Gastroesophageal sphincter (tissue), 4 donors: ENCODE measurements at regions not wholly inside any gene's neighbourhood (a gene's known extent, or its start where the extent isn't known, plus 50 kb on each side); places are given as distances from the start of the nearest gene placed in this dataset.

ENCODE experiments used
- ATAC-seq: fragments of 150-250 bp; one replicate; pipeline ENCODE4 v1.9.1; 2016; ENCODE audit warnings: mild to moderate bottlenecking, moderate library complexity
- H3K27ac ChIP-seq, 4 donors: fragments of 200-600 bp; sonication (generic) in 3 of 4; 1 replicate in 3 of 4; 2 replicates in 1 of 4; pipeline ENCODE4 v1.5.1; 2016 to 2019
- H3K27me3 ChIP-seq: fragments of 200-600 bp; sonication (generic); one replicate; pipeline ENCODE4 v1.5.1; 2019
- H3K36me3 ChIP-seq, 2 donors: fragments of 200-600 bp; sonication (generic); one replicate each; pipeline ENCODE4 v1.5.1; 2019; ENCODE audit warnings: control low read depth in 1 of 2
- H3K4me1 ChIP-seq, 3 donors: fragments of 200-600 bp; sonication (generic); 1 replicate in 2 of 3; 2 replicates in 1 of 3; pipeline ENCODE4 v1.5.1; 2016 to 2019; ENCODE audit warnings: control low read depth in 2 of 3
- H3K4me3 ChIP-seq, 2 donors: fragments of 200-600 bp; sonication (generic); one replicate each; pipeline ENCODE4 v1.5.1; 2019; ENCODE audit warnings: mild to moderate bottlenecking in 1 of 2, moderate library complexity in 1 of 2
- H3K9me3 ChIP-seq, 3 donors: fragments of 200-600 bp; sonication (generic); one replicate each; pipeline ENCODE4 v1.5.1; 2017 to 2019; ENCODE audit warnings: control low read depth in 2 of 3
- EP300 ChIP-seq: sonication (generic); formaldehyde crosslinking; IDR thresholded peaks from one replicate; pipeline ENCODE4 v1.6.1; 2017; ENCODE audit warnings: antibody characterized with exemption, mild to moderate bottlenecking
- POLR2A ChIP-seq, 2 donors: fragments of 450-650 bp; IDR thresholded peaks; one replicate each; pipeline ENCODE4 v1.6.1; 2017; ENCODE audit warnings: antibody characterized with exemption in 2 of 2, mild to moderate bottlenecking in 2 of 2, moderate library complexity in 1 of 2
- POLR2AphosphoS5 ChIP-seq: sonication (generic); formaldehyde crosslinking; IDR thresholded peaks from one replicate; pipeline ENCODE4 v1.6.1; 2017; ENCODE audit warnings: antibody characterized with exemption
- WGBS, 2 donors: methylation state at CpG; one replicate each; pipeline ENCODE4 v1.1.5; 2018; ENCODE audit warnings: low coverage in 1 of 2; 5-methylcytosine and 5-hydroxymethylcytosine counted together
- TF ChIP-seq, protein P1 (sequence below), 4 experiments: fragments of 200-600 bp in 2 of 4; fragments of 450-650 bp in 2 of 4; sonication (generic) in 1 of 4; IDR thresholded peaks; one replicate each; pipeline ENCODE4 v1.5.1; 2017 to 2019; ENCODE audit warnings: antibody characterized with exemption in 4 of 4, mild to moderate bottlenecking in 2 of 4, moderate library complexity in 2 of 4

GRCh38 chr9:16171911-16172310, 619.1 kb downstream of the CCDC171 start:
- no peak for ATAC-seq
- H3K27ac ChIP-seq = no peak overlapping the region

DNA sequence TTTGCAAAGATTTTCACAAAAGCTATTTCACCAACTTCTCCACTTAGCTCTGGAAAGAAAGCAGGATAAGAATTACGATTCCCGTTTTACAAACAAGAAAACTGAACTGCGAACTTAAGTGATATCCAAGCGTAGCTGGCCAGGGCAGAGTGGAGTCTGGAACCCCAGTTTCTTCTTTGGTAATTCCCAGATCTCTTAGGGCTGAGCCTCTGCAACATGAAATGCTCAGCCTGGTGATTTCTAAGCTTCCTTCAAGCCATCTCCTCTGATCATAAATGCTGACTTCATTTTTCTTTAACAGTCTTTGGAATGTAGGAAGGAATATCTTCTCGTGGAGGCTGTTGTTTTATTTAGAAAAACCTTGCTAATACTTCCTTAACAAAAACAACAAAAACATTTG, 620.0 kb downstream of the CCDC171 start:
- WGBS, 2 donors = 73 to 84% methylated on average over 5 of the region's 5 CpGs

More at GRCh38 chr9:16171911-16172310, 619.1 kb downstream of the CCDC171 start:
- H3K4me1 ChIP-seq = no peaks in the 10 kb centered on the region
- H3K9me3 ChIP-seq = no peaks in the 10 kb centered on the region
- no peak overlapping the region for H3K4me3 ChIP-seq
- no peaks in the 10 kb centered on the region for H3K36me3 ChIP-seq
- no peaks in the 10 kb centered on the region for H3K27me3 ChIP-seq
- WGBS, 2 donors = 71 to 73% methylated on average over 3 of the region's 6 CpGs
- no peak for TF ChIP-seq EP300
- TF ChIP-seq POLR2A (IDR thresholded peaks at IDR 0.05) = no peak
- TF ChIP-seq, protein P1, sequence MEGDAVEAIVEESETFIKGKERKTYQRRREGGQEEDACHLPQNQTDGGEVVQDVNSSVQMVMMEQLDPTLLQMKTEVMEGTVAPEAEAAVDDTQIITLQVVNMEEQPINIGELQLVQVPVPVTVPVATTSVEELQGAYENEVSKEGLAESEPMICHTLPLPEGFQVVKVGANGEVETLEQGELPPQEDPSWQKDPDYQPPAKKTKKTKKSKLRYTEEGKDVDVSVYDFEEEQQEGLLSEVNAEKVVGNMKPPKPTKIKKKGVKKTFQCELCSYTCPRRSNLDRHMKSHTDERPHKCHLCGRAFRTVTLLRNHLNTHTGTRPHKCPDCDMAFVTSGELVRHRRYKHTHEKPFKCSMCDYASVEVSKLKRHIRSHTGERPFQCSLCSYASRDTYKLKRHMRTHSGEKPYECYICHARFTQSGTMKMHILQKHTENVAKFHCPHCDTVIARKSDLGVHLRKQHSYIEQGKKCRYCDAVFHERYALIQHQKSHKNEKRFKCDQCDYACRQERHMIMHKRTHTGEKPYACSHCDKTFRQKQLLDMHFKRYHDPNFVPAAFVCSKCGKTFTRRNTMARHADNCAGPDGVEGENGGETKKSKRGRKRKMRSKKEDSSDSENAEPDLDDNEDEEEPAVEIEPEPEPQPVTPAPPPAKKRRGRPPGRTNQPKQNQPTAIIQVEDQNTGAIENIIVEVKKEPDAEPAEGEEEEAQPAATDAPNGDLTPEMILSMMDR (IDR thresholded peaks at IDR 0.05) = no peak
- no peak for TF ChIP-seq POLR2AphosphoS5

GRCh38 chr9:16174915-16175314, 622.1 kb downstream of the CCDC171 start:
- ATAC-seq = no peak
- no peak overlapping the region for H3K4me3 ChIP-seq
- H3K4me1 ChIP-seq = no peaks in the 10 kb centered on the region
- H3K36me3 ChIP-seq = no peaks in the 10 kb centered on the region
- no peak overlapping the region for H3K27ac ChIP-seq
- H3K9me3 ChIP-seq = no peaks in the 10 kb centered on the region
- TF ChIP-seq POLR2A (IDR thresholded peaks at IDR 0.05) (no peak), POLR2AphosphoS5 (no peak), EP300 (no peak)
- TF ChIP-seq, protein P1 (IDR thresholded peaks at IDR 0.05) = no peak
- H3K27me3 ChIP-seq = no peaks in the 10 kb centered on the region

More for the DNA sequence above, 620.0 kb downstream of the CCDC171 start:
- H3K9me3 ChIP-seq = no peaks in the 10 kb centered on the region
- no peak for TF ChIP-seq POLR2A (IDR thresholded peaks at IDR 0.05)
- TF ChIP-seq EP300 = no peak
- TF ChIP-seq, protein P1 (IDR thresholded peaks at IDR 0.05) = no peak
- TF ChIP-seq POLR2AphosphoS5 = no peak
- no peak overlapping the region for H3K4me3 ChIP-seq
- H3K4me1 ChIP-seq = no peaks in the 10 kb centered on the region
- no peaks in the 10 kb centered on the region for H3K36me3 ChIP-seq
- no peaks in the 10 kb centered on the region for H3K27me3 ChIP-seq
- H3K27ac ChIP-seq = no peak overlapping the region
- ATAC-seq = no peak

- no peaks in the 10 kb centered on the region for H3K36me3 ChIP-seq
- ATAC-seq = no peak
- H3K27me3 ChIP-seq = no peaks in the 10 kb centered on the region
- no peak overlapping the region for H3K4me3 ChIP-seq
- no peaks in the 10 kb centered on the region for H3K9me3 ChIP-seq
- no peak for TF ChIP-seq EP300
- TF ChIP-seq POLR2AphosphoS5 = no peak
- TF ChIP-seq POLR2A (IDR thresholded peaks at IDR 0.05) = no peak
- TF ChIP-seq, protein P1 (IDR thresholded peaks at IDR 0.05) = no peak
- WGBS, 2 donors = no CpG with 5 or more reads among the region's 3 CpGs
- H3K4me1 ChIP-seq = no peaks in the 10 kb centered on the region
- no peak overlapping the region for H3K27ac ChIP-seq
Measured at GRCh38 chr9:16175461-16175860, 622.6 kb downstream of the CCDC171 start.

- H3K4me1 ChIP-seq = peaks cover 0 to 3% (median 0%) of the 10 kb centered on the region in 3 donors
- no peak for ATAC-seq
- no peaks in the 10 kb centered on the region for H3K9me3 ChIP-seq
- H3K4me3 ChIP-seq = no peak overlapping the region
- no peaks in the 10 kb centered on the region for H3K36me3 ChIP-seq
- H3K27ac ChIP-seq = no peak overlapping the region
- TF ChIP-seq EP300 (no peak), POLR2A (IDR thresholded peaks at IDR 0.05) (no peak), POLR2AphosphoS5 (no peak)
- TF ChIP-seq, protein P1 (IDR thresholded peaks at IDR 0.05) = no peak
- no peaks in the 10 kb centered on the region for H3K27me3 ChIP-seq
Measured at GRCh38 chr9:16178294-16178693, 625.5 kb downstream of the CCDC171 start.
